ENCODE measurements at regions not wholly inside any gene's neighbourhood (a gene's known extent, or its start where the extent isn't known, plus 50 kb on each side); places are given as distances from the start of the nearest gene placed in this dataset.

DNA sequence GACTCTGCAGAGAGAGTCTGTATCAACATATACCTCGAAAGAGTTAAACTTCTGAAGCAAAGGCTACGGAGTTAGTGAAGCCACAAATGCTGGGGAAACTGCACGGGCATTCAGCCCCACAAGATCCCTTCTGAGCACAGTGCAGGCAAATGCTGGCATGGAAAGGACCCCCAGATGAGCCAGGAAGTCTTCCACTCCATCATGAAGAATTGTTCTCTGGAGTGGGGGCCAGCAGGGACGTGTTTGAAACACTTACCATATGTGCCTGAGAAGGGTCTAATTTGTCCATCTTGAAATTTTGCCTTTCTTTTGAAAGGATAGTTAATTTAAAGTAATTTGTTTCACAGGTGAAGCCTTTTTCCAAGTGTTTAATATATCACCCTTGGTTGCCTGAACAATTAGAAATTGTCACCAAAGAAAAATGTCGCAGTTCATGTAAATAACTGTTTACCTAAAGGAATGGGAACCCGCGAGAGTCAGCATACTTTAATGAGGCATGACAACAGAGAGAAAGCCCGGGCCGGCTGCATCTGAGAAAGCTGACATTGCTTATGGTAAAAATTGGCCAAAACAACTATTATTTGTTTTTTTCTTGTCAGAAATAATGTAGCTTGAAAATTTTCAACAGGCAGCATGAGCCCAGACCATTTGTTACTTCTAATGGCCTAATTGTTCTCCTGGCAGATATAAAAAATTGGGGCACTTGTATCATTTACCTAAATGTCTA lies 287.6 kb upstream of the MGMT start:
- TF ChIP-seq GATA2 (CRISPR knock-in tag; IDR thresholded peaks at IDR 0.05) (no peak), GABPA (IDR thresholded peaks at IDR 0.05; ENCODE audit: low read depth) (no peak), POLR2AphosphoS5 (IDR thresholded peaks at IDR 0.05; ENCODE audit: low read depth, low read length) (no peak), EP300 (IDR thresholded peaks at IDR 0.05; ENCODE audit: borderline replicate concordance in 1 of 2, low read depth in 1 of 2, low read length in 1 of 2) (no peak), EZH2phosphoT487 (IDR thresholded peaks at IDR 0.05; ENCODE audit: borderline replicate concordance, low read depth) (no peak)
- TF ChIP-seq, protein P1, sequence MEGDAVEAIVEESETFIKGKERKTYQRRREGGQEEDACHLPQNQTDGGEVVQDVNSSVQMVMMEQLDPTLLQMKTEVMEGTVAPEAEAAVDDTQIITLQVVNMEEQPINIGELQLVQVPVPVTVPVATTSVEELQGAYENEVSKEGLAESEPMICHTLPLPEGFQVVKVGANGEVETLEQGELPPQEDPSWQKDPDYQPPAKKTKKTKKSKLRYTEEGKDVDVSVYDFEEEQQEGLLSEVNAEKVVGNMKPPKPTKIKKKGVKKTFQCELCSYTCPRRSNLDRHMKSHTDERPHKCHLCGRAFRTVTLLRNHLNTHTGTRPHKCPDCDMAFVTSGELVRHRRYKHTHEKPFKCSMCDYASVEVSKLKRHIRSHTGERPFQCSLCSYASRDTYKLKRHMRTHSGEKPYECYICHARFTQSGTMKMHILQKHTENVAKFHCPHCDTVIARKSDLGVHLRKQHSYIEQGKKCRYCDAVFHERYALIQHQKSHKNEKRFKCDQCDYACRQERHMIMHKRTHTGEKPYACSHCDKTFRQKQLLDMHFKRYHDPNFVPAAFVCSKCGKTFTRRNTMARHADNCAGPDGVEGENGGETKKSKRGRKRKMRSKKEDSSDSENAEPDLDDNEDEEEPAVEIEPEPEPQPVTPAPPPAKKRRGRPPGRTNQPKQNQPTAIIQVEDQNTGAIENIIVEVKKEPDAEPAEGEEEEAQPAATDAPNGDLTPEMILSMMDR (IDR thresholded peaks at IDR 0.05): no peak
